ENCODE measurements at regions not wholly inside any gene's neighbourhood (a gene's known extent, or its start where the extent isn't known, plus 50 kb on each side); places are given as distances from the start of the nearest gene placed in this dataset.
"Not testable (repeated sequence)": the region's sequence is repeated elsewhere in the genome, so short reads cannot be mapped to it uniquely, and the experiment has no call there.

GRCh38 chr18:4986677-4987076 lies 210.4 kb downstream of the AKAIN1 start:
- Histone ChIP-seq H3K27me3 (replicated peaks) (no peaks in the 10 kb centered on the region), H3K27ac (no peak overlapping the region), H3K4me3 (no peak overlapping the region), H3K4me1 (replicated peaks) (no peaks in the 10 kb centered on the region), H3K36me3 (no peaks in the 10 kb centered on the region), H3K9me3 (replicated peaks) (peaks cover 2% of the 10 kb centered on the region; the same call in 1 of the 2 replicates)
- DNase-seq (ENCODE audit: low read depth in 1 of 2, low spot score in 2 of 2), result no peak

- no peaks in the 10 kb centered on the region for H3K27me3 ChIP-seq (replicated peaks)
- H3K36me3 ChIP-seq, result no peaks in the 10 kb centered on the region
- no peaks in the 10 kb centered on the region for H3K4me1 ChIP-seq (replicated peaks)
- H3K4me3 ChIP-seq, result no peak overlapping the region
- no peak for DNase-seq (ENCODE audit: low read depth in 1 of 2, low spot score in 2 of 2)
- peaks cover 2% of the 10 kb centered on the region; the same call in 1 of the 2 replicates for H3K9me3 ChIP-seq (replicated peaks)
- no peak overlapping the region for H3K27ac ChIP-seq
These were observed 211.0 kb downstream of the AKAIN1 start for GRCh38 chr18:4986066-4986465.

- no peak for DNase-seq (ENCODE audit: low read depth in 1 of 2, low spot score in 2 of 2)
- H3K27me3 ChIP-seq (replicated peaks), result no peaks in the 10 kb centered on the region
- H3K9me3 ChIP-seq (replicated peaks), result peaks cover 4% of the 10 kb centered on the region; the same call in 1 of the 2 replicates
- no peaks in the 10 kb centered on the region for H3K36me3 ChIP-seq
- no peak overlapping the region for H3K4me3 ChIP-seq
- no peaks in the 10 kb centered on the region for H3K4me1 ChIP-seq (replicated peaks)
- H3K27ac ChIP-seq, result no peak overlapping the region
These were observed 235.7 kb downstream of the AKAIN1 start for GRCh38 chr18:4961121-4961909.

DNA sequence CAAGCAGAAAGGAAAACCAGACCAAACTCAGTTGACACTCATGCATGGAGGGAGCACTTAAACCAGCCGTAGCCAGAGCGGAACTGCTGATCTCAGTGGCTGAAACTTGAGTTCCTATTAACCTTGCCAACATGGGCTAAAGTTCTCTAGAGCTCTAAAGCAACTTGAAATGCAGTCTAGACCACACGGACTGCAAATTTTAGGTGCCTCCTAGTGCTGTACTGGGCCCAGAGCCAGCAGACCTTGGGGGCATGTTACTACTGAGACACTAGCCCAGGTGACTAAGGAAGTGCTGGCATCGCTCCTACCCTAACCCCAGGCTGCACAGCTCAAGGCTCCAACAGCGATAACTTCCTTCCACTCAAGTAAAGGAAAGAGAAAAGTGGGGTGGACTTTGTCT lies 236.5 kb downstream of the AKAIN1 start:
- Histone ChIP-seq H3K36me3 (no peaks in the 10 kb centered on the region), H3K4me1 (replicated peaks) (no peaks in the 10 kb centered on the region), H3K27ac (no peak overlapping the region), H3K9me3 (replicated peaks) (peaks cover 4% of the 10 kb centered on the region; the same call in 1 of the 2 replicates), H3K4me3 (no peak overlapping the region), H3K27me3 (replicated peaks) (no peaks in the 10 kb centered on the region)
- DNase-seq (ENCODE audit: low read depth in 1 of 2, low spot score in 2 of 2), result no peak

DNA sequence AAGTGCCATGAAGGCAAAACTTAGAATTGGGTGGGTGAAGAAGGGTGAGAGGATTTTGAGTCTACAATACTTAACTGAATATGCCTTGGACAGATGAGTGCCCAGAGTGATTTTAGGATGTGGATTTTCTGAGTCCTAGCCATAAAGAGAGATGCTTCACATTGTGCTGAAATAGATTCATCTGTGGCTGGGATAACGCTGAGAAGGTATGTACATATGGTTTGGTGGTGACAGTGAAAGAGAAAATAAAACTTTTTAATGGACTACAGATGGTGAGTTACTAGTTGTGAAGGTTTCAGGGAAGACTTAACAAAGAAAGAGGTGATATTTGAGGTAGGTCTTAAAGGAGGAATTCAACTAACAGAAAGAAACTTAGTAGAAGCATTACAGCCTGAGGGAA lies 265.8 kb downstream of the AKAIN1 start:
- Histone ChIP-seq H3K27me3 (replicated peaks) (no peaks in the 10 kb centered on the region), H3K36me3 (no peaks in the 10 kb centered on the region), H3K9me3 (replicated peaks) (no peaks in the 10 kb centered on the region), H3K4me1 (replicated peaks) (no peaks in the 10 kb centered on the region), H3K27ac (no peak overlapping the region), H3K4me3 (no peak overlapping the region)
- DNase-seq (ENCODE audit: low read depth in 1 of 2, low spot score in 2 of 2), result no peak

DNA sequence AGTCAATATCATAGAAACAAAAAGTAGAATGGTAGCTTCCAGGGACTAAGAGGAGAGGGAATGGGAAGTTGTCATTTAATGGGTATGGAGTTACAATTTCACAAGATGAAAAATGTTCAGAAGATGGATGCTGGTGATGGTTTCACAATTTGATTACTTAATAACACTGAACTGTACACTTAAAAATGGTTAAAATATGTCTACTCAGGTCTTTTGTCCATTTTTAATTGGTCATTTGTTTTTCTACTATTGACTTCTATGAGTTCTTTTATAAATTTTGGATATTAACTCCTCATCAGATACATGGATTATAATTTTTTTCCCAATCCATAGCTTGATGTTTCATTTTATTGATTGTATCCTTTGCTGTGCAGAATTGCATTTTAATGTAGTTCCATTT lies 275.5 kb downstream of the AKAIN1 start:
- no peak overlapping the region for H3K4me3 ChIP-seq
- no peak for DNase-seq (ENCODE audit: low read depth in 1 of 2, low spot score in 2 of 2)
- H3K27ac ChIP-seq, result no peak overlapping the region
- H3K4me1 ChIP-seq (replicated peaks), result no peaks in the 10 kb centered on the region
- H3K27me3 ChIP-seq (replicated peaks), result no peaks in the 10 kb centered on the region
- H3K9me3 ChIP-seq (replicated peaks), result no peaks in the 10 kb centered on the region
- no peaks in the 10 kb centered on the region for H3K36me3 ChIP-seq

- not testable (repeated sequence) for H3K27ac ChIP-seq; H3K9me3 ChIP-seq (replicated peaks); H3K27me3 ChIP-seq (replicated peaks); H3K4me3 ChIP-seq; DNase-seq (ENCODE audit: low read depth in 1 of 2, low spot score in 2 of 2); H3K36me3 ChIP-seq; H3K4me1 ChIP-seq (replicated peaks)
These were observed 279.5 kb downstream of the AKAIN1 start for GRCh38 chr18:4917509-4917908.

DNA sequence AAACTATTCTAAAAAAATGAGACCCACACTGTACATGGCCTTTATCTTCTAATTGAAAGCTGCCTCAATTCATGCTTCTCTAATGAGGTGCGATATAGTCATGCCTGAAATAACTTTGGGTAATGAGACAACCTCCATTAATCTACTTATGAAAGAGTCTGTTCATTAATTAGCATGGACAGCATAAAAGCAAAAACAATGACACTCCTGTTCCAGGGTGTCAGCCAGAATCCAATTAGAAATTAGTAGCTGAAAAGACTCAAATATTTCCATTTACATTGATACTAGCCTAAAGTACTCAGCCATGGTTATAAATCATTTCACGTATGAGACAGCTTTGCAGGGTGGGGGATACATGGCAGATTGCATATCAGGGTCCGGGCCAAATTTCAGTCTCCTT lies 288.7 kb downstream of the AKAIN1 start:
- no peaks in the 10 kb centered on the region for H3K4me1 ChIP-seq (replicated peaks)
- peaks cover 2% of the 10 kb centered on the region; the same call in 1 of the 2 replicates for H3K9me3 ChIP-seq (replicated peaks)
- no peak overlapping the region for H3K27ac ChIP-seq
- no peak overlapping the region for H3K4me3 ChIP-seq
- DNase-seq (ENCODE audit: low read depth in 1 of 2, low spot score in 2 of 2), result no peak
- no peaks in the 10 kb centered on the region for H3K27me3 ChIP-seq (replicated peaks)
- no peaks in the 10 kb centered on the region for H3K36me3 ChIP-seq

GRCh38 chr18:4906856-4907255 lies 290.2 kb downstream of the AKAIN1 start:
- no peaks in the 10 kb centered on the region for H3K27me3 ChIP-seq (replicated peaks)
- H3K4me1 ChIP-seq (replicated peaks), result no peaks in the 10 kb centered on the region
- H3K36me3 ChIP-seq, result no peaks in the 10 kb centered on the region
- peaks cover 2% of the 10 kb centered on the region; the same call in 1 of the 2 replicates for H3K9me3 ChIP-seq (replicated peaks)
- no peak overlapping the region for H3K4me3 ChIP-seq
- no peak for DNase-seq (ENCODE audit: low read depth in 1 of 2, low spot score in 2 of 2)
- H3K27ac ChIP-seq, result no peak overlapping the region

DNA sequence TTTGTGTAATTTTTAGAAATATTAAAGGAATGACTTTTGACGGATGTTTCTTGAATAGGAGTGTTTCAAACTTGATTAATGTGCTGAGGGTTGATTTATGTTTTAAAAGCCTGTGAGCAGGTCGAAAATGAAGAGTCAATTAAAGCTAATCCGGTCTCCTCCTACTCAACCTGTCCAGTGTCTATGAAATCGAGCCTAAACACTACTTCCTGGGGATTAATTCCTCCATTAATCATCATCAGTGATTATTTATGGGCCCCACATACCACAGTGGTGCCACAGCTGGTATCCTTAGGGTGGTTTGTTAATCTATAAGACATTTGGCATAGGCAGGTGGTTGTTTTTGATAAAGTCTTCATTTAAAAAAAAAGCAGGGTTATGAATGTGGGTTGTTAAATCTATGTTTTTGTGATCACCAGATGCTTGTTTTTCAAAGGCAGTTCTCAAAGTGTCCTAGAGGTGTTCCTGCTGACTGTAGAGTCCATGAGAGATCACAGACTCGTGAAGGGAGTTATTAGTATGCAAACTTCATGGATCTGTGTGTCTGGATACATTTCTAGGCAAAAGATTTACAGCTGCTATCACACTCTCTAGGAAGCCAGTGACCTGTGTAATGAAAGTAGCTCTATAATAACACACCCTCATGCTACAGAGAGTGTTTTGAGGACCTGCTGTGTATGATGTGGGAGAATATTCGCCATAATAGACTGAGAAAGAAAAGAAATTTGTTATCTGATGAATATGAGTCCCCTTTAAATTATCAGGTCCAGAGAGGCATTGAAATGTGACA lies 308.6 kb downstream of the AKAIN1 start:
- Histone ChIP-seq H3K4me1 (replicated peaks) (no peaks in the 10 kb centered on the region), H3K27ac (no peak overlapping the region), H3K9me3 (replicated peaks) (no peaks in the 10 kb centered on the region; the same call in 1 of the 2 replicates), H3K4me3 (no peak overlapping the region), H3K27me3 (replicated peaks) (no peaks in the 10 kb centered on the region), H3K36me3 (no peaks in the 10 kb centered on the region)
- DNase-seq (ENCODE audit: low read depth in 1 of 2, low spot score in 2 of 2), result no peak

- H3K27ac ChIP-seq, result no peak overlapping the region
- no peak overlapping the region for H3K4me3 ChIP-seq
- no peaks in the 10 kb centered on the region for H3K27me3 ChIP-seq (replicated peaks)
- no peaks in the 10 kb centered on the region for H3K36me3 ChIP-seq
- 0 out of 2 replicates have a peak, but pooled peaks cover 7% of the 10 kb centered on the region for H3K9me3 ChIP-seq (replicated peaks)
- no peak for DNase-seq (ENCODE audit: low read depth in 1 of 2, low spot score in 2 of 2)
- H3K4me1 ChIP-seq (replicated peaks), result no peaks in the 10 kb centered on the region
These were observed 318.6 kb downstream of the AKAIN1 start for GRCh38 chr18:4878480-4878879.

- Histone ChIP-seq H3K4me1 (replicated peaks) (no peaks in the 10 kb centered on the region), H3K27me3 (replicated peaks) (no peaks in the 10 kb centered on the region), H3K36me3 (no peaks in the 10 kb centered on the region), H3K9me3 (replicated peaks) (no peaks in the 10 kb centered on the region; the same call in 1 of the 2 replicates), H3K4me3 (no peak overlapping the region), H3K27ac (no peak overlapping the region)
- DNase-seq (ENCODE audit: low read depth in 1 of 2, low spot score in 2 of 2), result no peak
These were observed 325.9 kb downstream of the AKAIN1 start for GRCh38 chr18:4871197-4871596.

GRCh38 chr18:4870177-4870773 lies 326.8 kb downstream of the AKAIN1 start:
- Histone ChIP-seq H3K9me3 (replicated peaks) (no peaks in the 10 kb centered on the region; the same call in 1 of the 2 replicates), H3K27me3 (replicated peaks) (no peaks in the 10 kb centered on the region), H3K36me3 (no peaks in the 10 kb centered on the region), H3K27ac (no peak overlapping the region), H3K4me3 (no peak overlapping the region), H3K4me1 (replicated peaks) (no peaks in the 10 kb centered on the region)
- DNase-seq (ENCODE audit: low read depth in 1 of 2, low spot score in 2 of 2), result no peak

DNA sequence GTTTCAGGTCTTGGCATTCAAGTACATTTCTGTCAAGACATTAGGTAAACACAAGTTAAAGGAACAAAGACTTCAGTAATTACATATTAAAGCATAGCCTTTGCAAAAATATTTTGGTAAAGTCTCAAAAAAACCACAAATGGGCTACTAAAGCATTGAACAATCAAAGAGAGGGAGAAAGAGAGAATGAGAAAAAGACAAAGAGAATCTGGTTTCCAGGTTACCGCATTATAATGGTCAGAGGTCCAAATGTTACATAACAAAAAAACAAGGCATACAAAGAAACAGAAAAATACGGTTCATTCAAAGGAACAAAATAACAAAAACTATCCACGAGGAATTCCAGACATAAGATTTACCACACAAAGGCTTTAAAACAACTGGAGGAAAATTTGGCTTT lies 327.9 kb downstream of the AKAIN1 start:
- no peak overlapping the region for H3K4me3 ChIP-seq
- H3K27ac ChIP-seq, result no peak overlapping the region
- H3K4me1 ChIP-seq (replicated peaks), result no peaks in the 10 kb centered on the region
- no peak for DNase-seq (ENCODE audit: low read depth in 1 of 2, low spot score in 2 of 2)
- no peaks in the 10 kb centered on the region for H3K36me3 ChIP-seq
- no peaks in the 10 kb centered on the region; the same call in 1 of the 2 replicates for H3K9me3 ChIP-seq (replicated peaks)
- H3K27me3 ChIP-seq (replicated peaks), result no peaks in the 10 kb centered on the region
